VCaP (cell line): ENCODE measurements at regions not wholly inside any gene's neighbourhood (a gene's known extent, or its start where the extent isn't known, plus 50 kb on each side); places are given as distances from the start of the nearest gene placed in this dataset.
A peak's percentile ranks its signal among the peaks of the same experiment; 100 is the strongest.

Experiments
- H3K27ac ChIP-seq: fragments of 450-650 bp; 2 replicates; pipeline ENCODE4 v1.5.1; 2017
- CTCF ChIP-seq: fragments of 450-650 bp; conservative IDR thresholded peaks from 2 replicates; pipeline ENCODE4 v1.5.1; 2017; ENCODE audit warnings: mild to moderate bottlenecking, moderate library complexity

GRCh38 chr1:96865731-96866685 lies 144.4 kb downstream of the PTBP2 start:
- peak overlapping the region; percentile 71 for H3K27ac ChIP-seq
- no peak for TF ChIP-seq CTCF

GRCh38 chr1:96872757-96873156 lies 151.2 kb downstream of the PTBP2 start:
- TF ChIP-seq CTCF, result no peak
- no peak overlapping the region for H3K27ac ChIP-seq

GRCh38 chr1:96878640-96879039 lies 157.1 kb downstream of the PTBP2 start:
- H3K27ac ChIP-seq, result no peak overlapping the region
- TF ChIP-seq CTCF, result no peak

- H3K27ac ChIP-seq, result no peak overlapping the region
- TF ChIP-seq CTCF, result no peak
These were observed 159.0 kb downstream of the PTBP2 start for GRCh38 chr1:96880626-96881025.

- no peak overlapping the region for H3K27ac ChIP-seq
- no peak for TF ChIP-seq CTCF
These were observed 160.5 kb downstream of the PTBP2 start for GRCh38 chr1:96882096-96882495.

GRCh38 chr1:96886474-96886873 lies 164.9 kb downstream of the PTBP2 start:
- no peak overlapping the region for H3K27ac ChIP-seq
- TF ChIP-seq CTCF, result no peak

GRCh38 chr1:96887501-96887900 lies 165.9 kb downstream of the PTBP2 start:
- H3K27ac ChIP-seq, result no peak overlapping the region
- TF ChIP-seq CTCF, result no peak
